ENCODE measurements at regions not wholly inside any gene's neighbourhood (a gene's known extent, or its start where the extent isn't known, plus 50 kb on each side); places are given as distances from the start of the nearest gene placed in this dataset.

- DNase-seq (ENCODE audit: low read depth) = no peak
- no peak overlapping the region for H3K4me3 ChIP-seq (ENCODE audit: control insufficient read depth, low read depth, low read length)
- TF ChIP-seq, protein P1, sequence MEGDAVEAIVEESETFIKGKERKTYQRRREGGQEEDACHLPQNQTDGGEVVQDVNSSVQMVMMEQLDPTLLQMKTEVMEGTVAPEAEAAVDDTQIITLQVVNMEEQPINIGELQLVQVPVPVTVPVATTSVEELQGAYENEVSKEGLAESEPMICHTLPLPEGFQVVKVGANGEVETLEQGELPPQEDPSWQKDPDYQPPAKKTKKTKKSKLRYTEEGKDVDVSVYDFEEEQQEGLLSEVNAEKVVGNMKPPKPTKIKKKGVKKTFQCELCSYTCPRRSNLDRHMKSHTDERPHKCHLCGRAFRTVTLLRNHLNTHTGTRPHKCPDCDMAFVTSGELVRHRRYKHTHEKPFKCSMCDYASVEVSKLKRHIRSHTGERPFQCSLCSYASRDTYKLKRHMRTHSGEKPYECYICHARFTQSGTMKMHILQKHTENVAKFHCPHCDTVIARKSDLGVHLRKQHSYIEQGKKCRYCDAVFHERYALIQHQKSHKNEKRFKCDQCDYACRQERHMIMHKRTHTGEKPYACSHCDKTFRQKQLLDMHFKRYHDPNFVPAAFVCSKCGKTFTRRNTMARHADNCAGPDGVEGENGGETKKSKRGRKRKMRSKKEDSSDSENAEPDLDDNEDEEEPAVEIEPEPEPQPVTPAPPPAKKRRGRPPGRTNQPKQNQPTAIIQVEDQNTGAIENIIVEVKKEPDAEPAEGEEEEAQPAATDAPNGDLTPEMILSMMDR (IDR thresholded peaks at IDR 0.05; ENCODE audit: control insufficient read depth, insufficient read depth, low read depth, low read length, missing control alignments) = no peak
These were observed 269.2 kb downstream of the KLF12 start for GRCh38 chr13:73865027-73865426.

DNA sequence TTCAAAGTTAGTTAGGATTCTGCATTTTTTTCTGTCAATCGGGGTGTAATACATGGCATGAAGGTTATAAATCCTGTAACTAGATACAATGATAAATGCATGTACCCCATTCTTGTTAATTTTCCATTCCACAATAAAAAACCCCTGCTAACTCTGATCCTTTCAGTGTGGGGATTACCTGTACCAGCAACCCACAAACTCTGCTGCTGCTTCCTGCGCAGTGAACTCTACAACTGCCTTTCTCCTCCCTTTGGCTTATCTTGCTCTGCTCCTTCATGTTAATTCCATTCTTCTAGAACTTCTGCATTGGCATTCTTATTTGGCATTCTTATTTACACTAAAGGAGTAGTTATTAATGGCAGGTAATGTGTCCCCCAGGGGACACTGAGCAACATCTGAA is 273.1 kb downstream of the KLF12 start:
- TF ChIP-seq, protein P1 (IDR thresholded peaks at IDR 0.05; ENCODE audit: control insufficient read depth, insufficient read depth, low read depth, low read length, missing control alignments) = no peak

DNA sequence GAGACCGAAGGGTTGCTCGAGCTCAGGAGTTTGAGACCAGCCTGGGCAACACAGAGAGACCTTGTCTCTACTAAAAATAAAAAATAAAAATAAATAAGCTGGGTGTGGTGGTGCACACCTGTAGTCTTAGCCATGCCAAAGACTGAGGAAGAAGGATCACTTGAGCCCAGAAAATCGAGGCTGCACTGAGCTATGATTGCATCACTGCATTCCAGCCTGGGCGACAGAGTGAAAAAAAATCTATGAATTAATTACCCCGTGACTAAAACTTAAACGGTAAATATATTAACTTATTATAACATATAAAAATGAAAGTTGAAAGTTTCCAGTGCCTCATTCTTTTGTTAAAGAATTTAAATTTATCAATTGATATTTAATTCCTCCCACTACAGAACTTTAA is 273.7 kb downstream of the KLF12 start:
- TF ChIP-seq, protein P1 (IDR thresholded peaks at IDR 0.05; ENCODE audit: control insufficient read depth, insufficient read depth, low read depth, low read length, missing control alignments) = no peak
- H3K4me3 ChIP-seq (ENCODE audit: control insufficient read depth, low read depth, low read length) = no peak overlapping the region
- DNase-seq (ENCODE audit: low read depth) = no peak

More for the DNA sequence above, 273.1 kb downstream of the KLF12 start:
- no peak overlapping the region for H3K4me3 ChIP-seq (ENCODE audit: control insufficient read depth, low read depth, low read length)
- no peak for DNase-seq (ENCODE audit: low read depth)

DNA sequence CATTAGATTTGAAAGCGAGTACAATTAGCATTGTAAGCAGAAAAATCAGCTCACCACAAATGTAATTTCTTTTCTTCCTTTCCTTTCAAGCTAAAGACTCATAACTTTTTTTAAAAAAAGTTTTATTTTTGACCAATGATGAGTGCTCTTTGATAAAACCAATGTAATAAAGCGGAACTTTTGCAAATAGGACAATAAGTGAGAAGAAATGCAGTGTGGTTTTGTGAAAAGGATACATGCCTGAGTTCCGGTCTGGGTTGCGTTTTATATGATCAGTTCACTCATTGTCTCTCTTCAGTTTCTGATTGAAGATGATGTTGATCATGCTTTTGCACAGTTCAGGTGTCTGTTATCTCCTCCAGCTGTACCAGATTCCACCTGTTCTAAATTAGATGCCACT is 274.4 kb downstream of the KLF12 start:
- TF ChIP-seq, protein P1 (IDR thresholded peaks at IDR 0.05; ENCODE audit: control insufficient read depth, insufficient read depth, low read depth, low read length, missing control alignments) = no peak
- no peak for DNase-seq (ENCODE audit: low read depth)
- no peak overlapping the region for H3K4me3 ChIP-seq (ENCODE audit: control insufficient read depth, low read depth, low read length)

- DNase-seq (ENCODE audit: low read depth) = no peak
- TF ChIP-seq, protein P1 (IDR thresholded peaks at IDR 0.05; ENCODE audit: control insufficient read depth, insufficient read depth, low read depth, low read length, missing control alignments) = no peak
- no peak overlapping the region for H3K4me3 ChIP-seq (ENCODE audit: control insufficient read depth, low read depth, low read length)
These were observed 277.1 kb downstream of the KLF12 start for GRCh38 chr13:73857106-73857505.

GRCh38 chr13:73851104-73851503 is 283.1 kb downstream of the KLF12 start:
- DNase-seq (ENCODE audit: low read depth) = no peak
- H3K4me3 ChIP-seq (ENCODE audit: control insufficient read depth, low read depth, low read length) = no peak overlapping the region
- TF ChIP-seq, protein P1 (IDR thresholded peaks at IDR 0.05; ENCODE audit: control insufficient read depth, insufficient read depth, low read depth, low read length, missing control alignments) = no peak
